Kidney epithelial cell (primary cell): ENCODE measurements at regions not wholly inside any gene's neighbourhood (a gene's known extent, or its start where the extent isn't known, plus 50 kb on each side); places are given as distances from the start of the nearest gene placed in this dataset.

Experiments
- DNase-seq: peaks from one replicate; pipeline ENCODE4 v3.0.0-alpha.2; 2010; ENCODE audit warnings: low read depth
- H3K27me3 ChIP-seq: 2 replicates; pipeline ENCODE4 v1.6.0; 2011; ENCODE audit warnings: low read length; ENCODE audit not compliant: control insufficient read depth, insufficient read depth
- H3K36me3 ChIP-seq: 2 replicates; pipeline ENCODE4 v1.5.1; 2011; ENCODE audit warnings: low read length; ENCODE audit not compliant: control insufficient read depth, insufficient read depth
- H3K4me3 ChIP-seq: 2 replicates; pipeline ENCODE4 v1.5.1; 2011; ENCODE audit warnings: low read depth, mild to moderate bottlenecking, control low read depth, low read length
- CTCF ChIP-seq: IDR thresholded peaks from 2 replicates; pipeline ENCODE4 v1.5.1; 2011; ENCODE audit warnings: mild to moderate bottlenecking, moderate library complexity, low read length, control low read depth, inconsistent platforms; ENCODE audit not compliant: insufficient read depth, poor library complexity, severe bottlenecking

DNA sequence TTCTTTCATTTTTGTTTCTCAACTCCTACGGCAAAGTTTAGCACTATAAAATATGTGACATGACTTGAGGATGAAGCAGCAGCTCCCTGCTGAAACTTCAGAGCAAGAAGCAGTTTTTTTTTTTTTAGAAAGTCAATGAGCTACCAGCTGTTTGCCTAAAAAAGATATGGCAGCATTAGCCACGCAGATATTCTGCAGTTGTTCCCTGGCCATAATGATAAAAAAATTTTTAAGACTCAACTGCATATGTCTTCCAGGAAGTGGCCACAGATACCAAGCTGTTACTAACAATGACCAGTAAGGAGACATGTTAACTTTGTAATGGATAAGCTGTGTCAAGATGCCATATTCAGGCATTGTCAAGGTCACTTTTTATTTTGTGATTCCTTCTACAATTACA lies 319.6 kb upstream of the CDH11 start:
- Histone ChIP-seq H3K27me3 (no peaks in the 10 kb centered on the region), H3K4me3 (no peak overlapping the region), H3K36me3 (no peaks in the 10 kb centered on the region)
- DNase-seq = no peak
- no peak for TF ChIP-seq CTCF

DNA sequence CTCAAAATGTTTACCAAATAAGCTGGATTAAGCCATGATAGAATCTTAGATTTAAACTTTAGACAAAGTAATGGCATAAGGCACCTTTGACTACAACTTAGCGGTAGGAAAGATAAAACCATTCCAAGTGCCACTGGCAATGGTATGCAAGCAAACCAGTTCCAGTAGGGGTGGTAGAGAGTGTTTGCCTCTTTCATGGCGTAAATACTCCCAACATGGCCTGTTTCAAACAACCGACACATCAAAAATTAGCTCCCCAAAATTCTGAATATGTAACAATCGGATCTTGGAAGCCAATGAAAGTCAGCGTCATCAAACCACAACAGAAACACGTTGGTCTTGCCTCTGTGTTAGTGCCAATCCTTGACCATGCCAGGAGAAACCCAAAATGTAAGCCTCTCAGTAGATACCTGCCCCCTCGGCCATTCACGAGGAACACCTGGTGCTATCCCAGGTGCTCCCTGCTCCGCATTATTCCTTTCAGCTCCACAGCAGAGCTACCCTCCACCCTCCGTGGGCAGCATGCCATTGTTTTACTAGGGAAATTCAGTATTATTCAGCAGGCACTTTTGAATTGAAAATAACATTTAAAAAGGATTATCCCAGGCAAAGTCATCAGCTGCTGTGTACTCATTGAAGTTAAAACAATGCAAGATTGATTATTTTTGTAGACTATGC lies 307.8 kb upstream of the CDH11 start:
- no peaks in the 10 kb centered on the region for H3K36me3 ChIP-seq
- no peak for DNase-seq
- no peak for TF ChIP-seq CTCF
- no peaks in the 10 kb centered on the region for H3K27me3 ChIP-seq
- H3K4me3 ChIP-seq = no peak overlapping the region

GRCh38 chr16:65426484-65426883 lies 304.6 kb upstream of the CDH11 start:
- TF ChIP-seq CTCF = no peak
- Histone ChIP-seq H3K4me3 (no peak overlapping the region), H3K36me3 (no peaks in the 10 kb centered on the region), H3K27me3 (no peaks in the 10 kb centered on the region)
- no peak for DNase-seq

- DNase-seq = no peak
- no peak overlapping the region for H3K4me3 ChIP-seq
- H3K27me3 ChIP-seq = no peaks in the 10 kb centered on the region
- H3K36me3 ChIP-seq = no peaks in the 10 kb centered on the region
- TF ChIP-seq CTCF = no peak
Measured at GRCh38 chr16:65422934-65423333, 301.1 kb upstream of the CDH11 start.

DNA sequence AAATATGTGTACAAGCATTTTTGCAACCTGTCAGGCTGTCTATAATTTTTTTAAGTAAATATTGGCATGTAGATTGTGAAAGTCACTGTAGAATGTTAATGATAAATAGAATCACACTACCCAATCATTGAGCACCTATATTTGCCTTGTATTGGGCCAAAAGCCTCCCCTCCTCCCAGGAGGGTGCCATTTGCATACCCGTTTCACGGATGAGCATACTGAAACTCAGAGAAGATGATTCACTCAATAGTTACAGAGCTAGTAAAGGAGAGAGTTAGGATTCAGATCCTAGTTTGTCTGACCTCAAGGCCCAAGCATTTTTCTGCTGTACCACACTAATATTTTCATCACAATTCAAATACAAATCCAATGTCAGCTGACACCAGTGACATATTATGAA lies 299.7 kb upstream of the CDH11 start:
- Histone ChIP-seq H3K27me3 (no peaks in the 10 kb centered on the region), H3K4me3 (no peak overlapping the region), H3K36me3 (no peaks in the 10 kb centered on the region)
- DNase-seq = no peak
- no peak for TF ChIP-seq CTCF

DNA sequence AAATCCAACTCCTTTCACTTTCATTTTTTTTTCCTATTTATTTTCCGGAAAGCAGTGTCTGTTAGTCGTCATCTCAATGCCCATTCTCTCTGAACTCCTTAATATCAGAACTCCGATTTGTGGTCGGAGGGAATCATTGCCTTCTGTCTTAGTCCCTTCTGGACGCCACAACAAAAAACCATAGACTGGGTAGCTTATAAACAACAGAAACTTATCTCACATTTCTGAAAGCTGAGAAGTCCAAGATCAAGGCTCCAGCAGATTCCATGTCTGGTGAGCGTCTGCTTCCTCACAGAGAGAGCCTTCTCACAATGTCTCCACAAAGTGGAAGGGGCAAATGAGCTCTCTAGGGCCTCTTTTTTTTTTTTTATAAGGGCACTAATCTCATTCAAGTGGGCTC lies 296.6 kb upstream of the CDH11 start:
- TF ChIP-seq CTCF = no peak
- DNase-seq = no peak
- Histone ChIP-seq H3K27me3 (no peaks in the 10 kb centered on the region), H3K4me3 (no peak overlapping the region), H3K36me3 (no peaks in the 10 kb centered on the region)
